HG03457 (cell line): ENCODE measurements at regions not wholly inside any gene's neighbourhood (a gene's known extent, or its start where the extent isn't known, plus 50 kb on each side); places are given as distances from the start of the nearest gene placed in this dataset.
"Not testable (repeated sequence)": the region's sequence is repeated elsewhere in the genome, so short reads cannot be mapped to it uniquely, and the experiment has no call there.

Experiments
- ATAC-seq: cut with Tn5 transposase; IDR thresholded peaks from one replicate; pipeline ENCODE4 v1.9.1; 2021; ENCODE audit warnings: moderate number of reproducible peaks; ENCODE audit not compliant: unreplicated experiment

DNA sequence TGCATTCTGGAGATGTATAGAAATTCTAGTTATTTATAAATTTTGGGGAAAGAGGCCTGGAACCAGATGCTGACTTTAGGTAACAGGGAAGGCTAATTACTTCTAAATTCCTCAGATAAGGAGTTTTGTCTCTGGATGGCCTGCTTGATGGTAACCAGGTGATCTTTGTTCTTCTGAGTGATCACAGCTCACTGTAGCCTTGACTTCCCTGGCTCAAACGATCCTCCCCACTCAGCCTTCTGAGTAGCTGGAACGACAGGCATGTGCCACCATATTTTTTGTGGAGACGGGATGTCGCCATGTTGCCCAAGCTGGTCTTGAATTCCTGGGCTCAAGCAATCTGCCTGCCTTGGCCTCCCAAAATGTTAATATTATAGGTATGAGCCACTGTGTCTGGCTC, 54.4 kb upstream of the MSH6 start:
- ATAC-seq, result no peak

DNA sequence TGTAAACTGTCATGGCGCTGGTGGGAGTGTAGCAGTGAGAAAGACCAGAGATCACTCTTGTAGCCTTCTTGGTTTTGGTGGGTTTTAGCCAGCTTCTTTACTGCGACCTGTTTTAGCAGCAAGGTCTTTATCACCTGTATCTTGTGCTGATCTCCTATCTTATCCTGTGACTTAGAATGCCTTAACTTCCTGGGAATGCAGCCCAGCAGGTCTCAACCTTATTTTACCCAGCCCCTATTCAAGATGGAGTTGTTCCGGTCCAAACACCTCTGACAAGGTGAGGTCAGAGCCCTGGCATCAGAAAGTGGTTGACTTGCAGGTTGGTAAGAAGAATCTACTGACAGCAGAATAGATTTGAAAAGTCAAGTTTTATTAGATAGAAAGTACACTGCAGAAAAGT, 55.0 kb upstream of the MSH6 start:
- no peak for ATAC-seq

DNA sequence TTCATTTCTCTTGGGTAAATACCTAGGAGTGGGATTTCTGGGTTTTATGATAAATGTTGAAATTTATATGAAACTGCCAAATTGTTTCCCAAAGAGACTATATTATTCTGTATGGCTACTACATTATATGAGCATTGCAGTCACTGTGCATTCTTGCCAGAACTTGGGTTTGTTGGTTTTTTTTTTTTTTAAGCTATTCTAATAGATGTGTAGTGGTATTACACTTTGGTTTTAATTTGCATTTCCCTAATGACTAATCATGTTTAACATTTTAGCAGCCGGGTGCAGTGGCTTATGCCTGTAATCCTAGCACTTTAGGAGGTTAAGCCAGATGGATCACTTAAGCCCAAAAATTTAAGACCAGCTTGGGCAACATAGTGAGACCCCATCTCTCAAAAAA, 56.0 kb upstream of the MSH6 start:
- not testable (repeated sequence) for ATAC-seq

DNA sequence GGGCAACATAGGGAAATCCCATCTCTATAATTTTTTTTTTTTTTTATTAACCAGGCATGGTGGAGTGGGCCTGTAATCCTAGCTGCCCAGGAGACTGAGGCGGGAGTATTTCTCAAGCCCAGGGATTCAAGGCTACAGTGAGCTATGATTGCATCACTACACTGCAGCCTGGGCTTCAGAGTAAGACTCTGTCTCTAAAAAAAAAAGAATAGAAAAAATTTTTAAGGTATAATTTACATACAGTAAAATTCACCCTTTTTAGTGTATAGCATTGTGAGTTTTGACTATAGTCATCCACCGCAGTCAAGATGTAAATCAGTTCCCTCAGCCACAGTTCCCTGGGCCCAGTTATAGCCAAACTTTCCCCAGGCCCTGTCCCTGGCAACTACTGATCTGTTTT, 57.1 kb upstream of the MSH6 start:
- ATAC-seq, result no peak

DNA sequence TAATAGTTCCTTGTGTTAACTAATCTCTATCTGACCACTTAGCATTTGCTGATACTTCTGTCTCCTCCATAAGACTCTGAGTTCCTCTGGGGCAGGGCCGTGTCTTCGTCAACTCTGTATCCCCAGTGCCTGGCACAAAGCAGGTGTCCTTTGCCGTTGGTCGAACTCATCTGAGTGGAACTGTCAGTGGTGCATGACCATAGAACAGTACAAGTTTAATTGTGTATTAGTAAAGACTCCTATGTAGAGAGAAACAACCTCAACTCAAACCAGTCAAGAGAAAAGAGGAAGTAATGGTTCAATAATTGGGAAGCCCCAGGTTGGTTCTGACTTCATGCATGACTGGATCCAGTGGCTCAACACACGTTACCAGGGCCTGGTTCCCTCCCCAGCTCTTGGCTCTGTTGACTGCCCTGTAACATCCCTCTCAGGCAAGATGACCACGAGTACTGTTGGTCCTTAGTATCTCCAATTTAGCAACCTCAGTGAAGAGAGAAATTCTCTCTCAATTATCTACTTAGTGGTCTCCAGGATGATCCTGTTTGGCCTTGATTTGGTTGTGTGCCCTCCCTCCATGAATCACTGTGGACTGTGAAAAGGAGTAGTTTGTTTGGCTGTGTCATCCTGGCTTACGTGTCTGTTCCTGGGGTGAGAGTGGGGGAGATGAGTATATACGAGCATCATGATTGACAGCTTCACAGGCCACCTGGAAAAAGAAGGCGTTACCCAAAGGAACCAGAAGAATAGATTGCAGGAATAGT, 58.5 kb upstream of the MSH6 start:
- peak; percentile 83 for ATAC-seq

DNA sequence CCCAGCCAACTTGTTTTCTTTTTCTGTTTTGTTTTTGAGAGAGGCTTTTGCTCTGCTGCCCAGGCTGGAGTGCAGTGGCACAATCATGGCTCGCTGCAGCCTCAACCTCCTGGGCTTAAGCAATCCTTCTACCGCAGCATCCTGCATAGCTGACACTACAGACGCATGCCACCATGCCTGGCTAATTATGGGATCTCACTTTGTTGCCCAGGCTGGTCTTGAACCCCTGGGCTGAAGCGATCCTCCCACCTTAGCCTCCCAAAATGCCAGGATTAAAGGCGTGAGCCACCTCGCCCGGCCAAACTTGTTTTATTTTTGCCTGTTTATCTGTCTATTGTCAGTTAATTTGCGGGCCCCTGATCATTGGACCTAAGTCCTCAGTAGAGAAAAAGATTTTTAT, 61.6 kb upstream of the MSH6 start:
- no peak for ATAC-seq

DNA sequence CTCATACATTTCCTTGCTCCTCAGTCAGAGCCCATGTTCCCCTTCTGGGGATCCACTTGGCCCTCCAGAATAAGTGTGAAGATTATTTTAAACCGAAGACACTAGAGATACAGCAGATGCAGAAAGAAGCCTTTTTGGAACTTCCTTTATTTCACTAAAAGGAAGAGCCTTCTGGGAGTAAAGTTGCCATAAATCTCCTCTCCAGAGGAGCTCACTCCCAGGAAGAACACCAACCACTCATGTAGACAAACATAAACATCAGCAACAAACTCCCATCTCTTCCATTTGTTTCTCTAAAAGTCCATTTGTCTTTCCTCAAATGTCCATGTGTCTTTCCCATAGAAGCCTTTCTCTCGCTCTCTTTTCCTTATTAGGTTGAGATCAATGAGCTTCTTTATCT, 62.4 kb upstream of the MSH6 start:
- ATAC-seq, result no peak

DNA sequence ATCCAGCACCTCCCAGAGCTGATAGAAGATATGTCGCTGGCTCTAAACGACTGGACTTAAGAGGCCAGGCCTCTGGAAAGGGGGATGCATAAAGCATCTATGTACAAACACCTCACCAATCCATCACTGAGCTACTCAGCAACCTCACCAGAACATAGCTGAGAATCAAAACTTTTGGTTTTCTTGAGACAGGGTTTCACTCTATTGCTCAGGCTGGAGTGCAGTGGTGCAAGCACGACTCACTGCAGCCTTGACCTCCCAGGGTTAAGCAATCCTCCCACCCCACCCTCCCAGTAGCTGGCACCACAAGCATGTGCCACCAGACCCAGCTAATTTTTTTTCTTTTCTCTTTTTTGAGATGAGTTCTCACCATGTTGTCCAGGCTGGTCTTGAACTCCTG, 62.9 kb upstream of the MSH6 start:
- no peak for ATAC-seq

DNA sequence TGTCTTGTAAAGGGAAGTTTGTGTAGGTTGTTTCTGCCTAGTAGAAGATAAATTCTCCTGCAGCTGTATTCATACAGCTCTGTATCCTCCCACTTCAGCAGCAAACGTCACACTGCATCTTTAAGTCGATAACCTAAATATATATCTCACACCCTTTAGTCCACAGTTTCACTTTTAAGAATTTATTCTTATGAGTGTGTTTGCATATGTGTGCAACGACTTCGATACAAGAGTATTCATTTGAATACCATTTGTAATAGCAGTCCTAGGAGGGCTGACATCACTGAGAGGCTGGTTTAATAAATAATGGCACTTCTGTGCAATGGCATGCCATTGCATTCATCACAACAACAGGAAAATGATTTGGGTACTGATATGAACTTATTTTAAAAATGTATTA, 63.8 kb upstream of the MSH6 start:
- peak; percentile 48 for ATAC-seq

DNA sequence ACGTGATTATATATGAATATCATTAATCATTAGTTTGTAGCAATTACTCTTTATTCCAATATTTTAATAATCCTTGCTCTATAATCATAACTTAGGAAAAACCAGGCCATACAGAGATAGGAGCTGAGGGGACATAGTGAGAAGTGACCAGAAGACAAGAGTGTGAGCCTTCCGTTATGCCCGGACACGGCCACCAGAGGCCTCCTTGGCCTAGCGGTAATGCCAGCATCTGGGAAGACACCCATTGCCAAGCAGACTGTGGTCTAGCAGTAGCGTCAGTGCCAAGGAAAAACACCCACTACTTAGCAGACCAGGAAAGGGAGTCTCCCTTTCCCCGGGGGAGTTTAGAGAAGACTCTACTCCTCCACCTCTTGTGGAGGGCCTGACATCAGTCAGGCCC, 66.6 kb upstream of the MSH6 start:
- not testable (repeated sequence) for ATAC-seq

DNA sequence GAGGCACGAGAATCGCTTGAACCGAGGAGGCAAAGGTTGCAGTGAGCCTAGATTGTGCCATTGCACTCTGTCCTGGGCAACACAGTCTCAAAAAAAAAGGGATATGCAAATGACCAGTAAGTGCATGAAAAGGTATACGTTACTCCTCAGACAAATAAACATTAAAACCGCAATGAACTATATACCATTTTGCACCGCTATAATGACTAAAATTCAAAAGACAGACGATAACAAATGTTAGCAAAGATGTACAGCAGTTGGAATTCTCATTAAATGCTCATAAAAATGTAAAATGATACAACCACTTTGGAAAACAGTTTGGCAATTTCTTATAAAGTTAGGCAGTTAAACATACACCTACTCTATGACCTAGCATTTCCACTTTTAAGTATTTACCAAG, 67.4 kb upstream of the MSH6 start:
- ATAC-seq, result no peak

DNA sequence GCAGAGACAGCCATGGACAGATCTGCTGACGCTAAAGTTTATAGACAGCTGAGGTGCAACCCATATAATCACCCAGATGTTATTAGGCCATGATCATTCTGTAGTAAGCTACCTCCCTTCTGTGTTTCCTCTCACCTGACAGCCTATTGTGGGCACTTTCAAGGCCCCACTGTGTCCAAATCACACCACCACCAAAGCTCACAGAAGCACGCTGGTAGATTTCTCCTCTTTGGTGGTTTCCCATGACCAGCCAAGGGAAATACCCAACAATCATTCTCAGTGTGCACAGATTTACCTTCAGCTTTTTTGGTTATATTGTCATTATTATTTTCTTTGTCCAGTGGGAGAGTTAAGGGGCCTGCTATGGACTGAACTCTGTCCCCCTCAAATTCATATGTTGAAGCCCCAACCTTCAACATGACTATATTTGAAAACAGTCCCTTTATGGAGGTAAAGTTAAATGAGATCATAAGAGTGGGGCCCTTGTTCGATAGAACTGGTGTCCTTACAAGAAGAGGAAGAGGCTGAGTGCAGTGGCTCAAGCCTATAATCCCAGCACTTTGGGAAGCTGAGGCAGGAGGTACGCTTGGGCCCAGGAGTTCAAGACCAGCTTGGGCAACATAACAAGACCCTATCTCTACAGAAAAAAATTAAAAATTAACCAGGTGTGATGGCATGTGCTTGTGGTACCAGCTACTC, 74.0 kb upstream of the MSH6 start:
- peak; percentile 72 for ATAC-seq

DNA sequence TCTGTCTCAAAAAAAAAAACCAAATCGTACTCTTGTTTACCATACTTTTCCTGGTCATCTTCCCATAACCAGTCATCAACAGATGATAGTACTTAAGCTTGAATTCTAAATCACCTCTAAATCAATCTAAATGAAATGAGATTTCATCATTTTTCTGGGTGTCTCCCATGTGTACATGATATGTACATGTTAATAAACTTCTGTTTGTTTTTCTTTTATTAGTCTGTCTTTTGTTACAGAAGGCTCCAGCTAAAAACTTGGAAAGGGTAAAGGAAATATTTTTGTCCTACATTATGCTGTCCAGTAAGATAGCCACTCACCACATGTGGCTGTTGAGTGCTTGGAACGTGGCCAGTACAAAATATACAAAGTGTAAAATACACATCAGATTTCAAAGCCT, 78.7 kb upstream of the MSH6 start:
- ATAC-seq, result no peak

DNA sequence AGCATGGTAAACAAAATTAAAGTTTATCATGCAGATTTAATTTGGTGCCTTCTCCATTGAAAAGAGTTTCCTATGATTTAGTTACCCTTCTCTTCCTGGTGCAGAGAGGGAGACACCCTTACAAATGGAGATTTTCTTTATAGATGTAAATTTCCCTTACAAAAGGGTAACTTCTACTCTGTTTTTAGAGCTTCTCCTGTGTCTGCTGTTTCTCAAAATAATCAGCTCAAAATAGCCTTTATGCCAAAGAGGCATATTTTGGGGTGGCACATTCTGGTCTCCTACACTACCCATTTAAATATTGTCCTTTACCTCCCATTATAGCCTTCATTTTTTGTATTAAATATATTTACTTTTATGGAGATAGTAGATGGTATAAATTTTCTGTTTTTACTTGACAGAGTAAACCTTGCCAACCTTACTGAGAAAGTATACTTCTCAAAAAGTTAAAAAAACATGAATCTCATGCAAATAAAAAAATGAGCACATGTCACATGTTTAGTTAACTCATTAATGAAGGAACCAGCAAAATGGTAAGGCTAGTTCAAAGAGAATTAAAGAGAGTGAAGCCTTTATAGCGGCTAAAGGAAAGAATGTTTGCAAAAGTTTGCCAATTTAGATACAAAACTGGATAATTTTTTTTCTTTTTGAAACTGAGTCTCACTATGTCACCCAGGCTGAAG, 83.3 kb upstream of the MSH6 start:
- ATAC-seq, result no peak

DNA sequence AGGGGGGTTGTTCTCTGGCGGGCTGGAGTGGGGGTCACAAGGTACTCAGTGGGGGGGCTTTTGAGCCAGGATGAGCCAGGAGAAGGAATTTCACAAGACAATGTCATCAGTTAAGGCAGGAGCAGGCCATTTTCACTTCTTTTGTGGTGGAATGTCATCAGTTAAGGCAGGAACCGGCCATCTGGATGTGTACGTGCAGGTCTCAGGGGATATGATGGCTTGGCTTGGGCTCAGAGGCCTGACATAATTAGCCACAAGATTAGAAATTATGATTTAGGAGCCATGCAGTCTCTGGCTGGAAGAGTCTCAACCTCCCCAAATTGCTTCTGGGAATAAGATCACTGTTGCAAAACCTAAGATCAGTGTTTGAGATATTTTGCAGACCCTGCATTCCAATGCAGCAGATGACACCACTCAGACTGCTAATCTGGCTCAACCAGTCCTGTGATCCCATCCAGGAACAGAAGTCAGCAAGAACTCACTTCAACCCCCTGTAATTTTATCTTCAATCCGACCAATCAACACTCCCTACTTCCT, 84.4 kb upstream of the MSH6 start:
- not testable (repeated sequence) for ATAC-seq

DNA sequence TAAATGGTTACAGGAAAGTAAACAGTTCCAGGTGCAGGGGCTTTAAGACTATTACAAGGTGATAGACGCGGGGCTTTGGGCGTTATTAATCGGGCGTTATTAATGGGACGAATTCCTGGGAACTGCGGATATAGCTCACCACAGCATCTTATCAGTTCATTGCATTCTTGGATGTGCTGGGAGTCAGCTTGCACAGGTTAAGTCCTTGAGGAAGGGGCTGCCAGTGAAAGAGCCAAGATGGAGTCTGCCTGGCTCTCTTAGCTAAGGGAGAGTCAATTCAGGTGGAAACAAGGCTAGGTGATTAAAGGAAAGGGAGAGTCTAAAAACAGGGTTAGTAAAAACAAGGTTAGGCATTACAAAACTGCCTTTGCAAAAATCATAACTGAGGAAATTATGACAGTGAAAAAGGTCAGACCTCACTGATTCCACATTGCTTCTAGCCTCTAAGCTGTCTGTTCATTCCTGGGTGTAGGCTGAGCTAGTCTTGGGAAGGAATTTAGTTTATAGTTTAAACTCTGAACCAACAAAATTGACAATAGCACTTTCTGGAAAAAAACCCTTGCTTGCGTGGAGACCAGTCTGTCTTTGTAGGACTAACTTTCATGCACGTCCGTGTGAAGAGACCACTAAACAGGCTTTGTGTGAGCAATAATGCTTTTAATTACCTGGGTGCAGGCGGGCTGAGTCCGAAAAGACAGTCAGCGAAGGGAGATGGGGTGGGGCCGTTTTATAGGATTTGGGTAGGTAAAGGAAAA, 85.1 kb upstream of the MSH6 start:
- ATAC-seq, result not testable (repeated sequence)

DNA sequence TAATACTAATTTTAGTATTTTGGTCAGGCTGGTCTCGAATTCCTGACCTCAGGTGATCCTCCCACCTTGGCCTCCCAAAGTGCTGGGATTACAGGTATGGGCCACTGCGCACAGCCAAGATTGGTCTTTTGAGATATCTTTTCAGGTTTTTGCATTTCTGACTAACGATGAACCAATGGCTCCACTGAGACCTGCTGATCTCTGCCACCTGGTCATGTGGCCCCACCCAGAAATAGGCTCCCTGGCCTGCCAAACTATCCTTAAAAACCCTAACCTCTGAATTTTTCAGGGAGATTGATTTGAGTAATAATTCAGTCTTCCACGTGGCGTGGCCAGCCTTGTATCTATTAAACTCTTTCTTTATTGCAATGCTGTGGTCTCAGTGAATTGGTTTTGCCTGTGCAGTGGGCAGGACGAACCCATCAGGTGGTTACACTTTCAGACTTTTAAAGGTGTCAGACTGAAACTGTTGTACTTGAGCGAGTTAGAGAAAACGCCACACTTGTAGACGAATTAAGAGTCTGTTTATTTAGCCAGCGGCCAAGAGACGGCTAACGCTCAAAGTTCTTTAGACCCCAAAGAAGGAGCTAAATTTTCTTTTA, 85.8 kb upstream of the MSH6 start:
- no peak for ATAC-seq

DNA sequence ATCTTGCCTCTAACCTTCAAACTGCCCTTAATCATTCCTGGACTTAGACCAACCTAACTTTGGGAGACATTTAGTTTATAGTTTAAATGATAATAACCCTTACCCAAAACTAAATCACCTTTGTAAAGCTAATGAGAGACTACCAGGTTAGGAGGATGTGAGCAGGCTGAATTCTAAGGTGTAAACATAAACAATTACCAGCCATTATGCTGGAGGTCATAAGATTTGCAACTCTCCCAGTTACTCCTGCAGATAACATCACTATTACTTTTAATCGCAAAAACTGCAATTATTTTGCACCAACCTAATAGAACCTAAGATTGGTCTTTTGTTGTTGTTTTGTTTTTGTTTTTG, 86.5 kb upstream of the MSH6 start:
- ATAC-seq, result no peak

DNA sequence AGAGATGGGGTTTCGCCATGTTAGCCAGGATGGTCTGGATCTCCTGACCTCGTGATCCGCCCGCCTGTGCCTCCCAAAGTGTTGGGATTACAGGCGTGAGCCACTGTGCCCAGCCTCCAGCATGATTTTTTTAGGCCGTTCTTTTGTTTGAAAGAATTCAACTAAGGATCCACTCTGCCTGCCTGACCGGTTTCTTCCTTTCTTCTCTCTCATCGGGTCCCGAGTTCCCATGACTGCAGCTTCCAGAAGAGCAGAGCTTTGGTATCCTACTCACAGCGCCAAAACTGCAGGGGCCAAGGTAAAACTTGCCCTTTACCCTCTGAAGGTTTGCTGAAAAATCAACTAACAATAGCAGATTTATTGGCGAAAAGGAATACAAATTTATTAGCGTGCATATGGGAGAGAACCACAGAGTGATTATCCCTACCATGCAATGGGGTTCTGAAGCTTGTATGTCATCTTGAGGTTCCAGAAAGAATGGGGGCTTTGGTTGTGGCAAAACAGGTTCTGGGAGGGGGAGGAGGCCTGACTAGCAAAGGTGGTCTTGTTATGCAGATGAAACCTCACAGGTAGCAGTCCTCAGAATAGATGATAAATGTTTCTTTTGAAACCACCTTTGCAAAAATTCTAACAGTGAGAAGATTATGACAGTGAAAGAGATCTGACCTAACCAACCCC, 87.0 kb upstream of the MSH6 start:
- no peak for ATAC-seq

DNA sequence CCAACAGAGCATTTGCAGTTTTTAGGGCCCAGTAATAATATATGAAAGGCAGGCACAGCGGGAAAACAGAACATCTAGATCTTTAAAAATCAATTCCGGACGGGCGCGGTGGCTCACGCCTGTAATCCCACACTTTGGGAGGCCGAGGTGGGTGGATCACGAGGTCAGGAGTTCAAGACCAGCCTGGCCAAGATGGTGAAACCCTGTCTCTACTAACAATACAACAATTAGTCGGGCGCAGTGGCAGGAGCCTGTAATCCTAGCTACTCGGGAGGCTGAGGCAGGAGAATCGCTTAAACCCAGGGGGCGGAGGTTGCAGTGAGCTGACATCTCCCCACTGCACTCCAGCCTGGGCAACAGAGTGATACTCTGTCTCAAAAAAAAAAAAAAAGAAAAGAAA, 88.5 kb upstream of the MSH6 start:
- ATAC-seq, result not testable (repeated sequence)
